ENCODE measurements at regions not wholly inside any gene's neighbourhood (a gene's known extent, or its start where the extent isn't known, plus 50 kb on each side); places are given as distances from the start of the nearest gene placed in this dataset.

GRCh38 chr11:112847568-112847967, 113.7 kb upstream of the NCAM1 start:
- no peak for TF ChIP-seq CTCF (IDR thresholded peaks at IDR 0.05; ENCODE audit: unreplicated experiment)
- Mint-ChIP-seq H3K36me3 (no peaks in the 10 kb centered on the region), H3K27ac (no peak overlapping the region), H3K4me1 (peaks cover 6% of the 10 kb centered on the region), H3K4me3 (no peak overlapping the region), H3K9me3 (peaks cover 4% of the 10 kb centered on the region), H3K27me3 (ENCODE audit: low read depth) (peaks cover 33% of the 10 kb centered on the region)
- DNase-seq (ENCODE audit: low spot score in 2 of 2, unreplicated experiment in 2 of 2), result no peak

- H3K4me1 Mint-ChIP-seq, result peaks cover 19% of the 10 kb centered on the region
- no peak for DNase-seq (ENCODE audit: low spot score in 2 of 2, unreplicated experiment in 2 of 2)
- no peak overlapping the region for H3K27ac Mint-ChIP-seq
- no peak overlapping the region for H3K4me3 Mint-ChIP-seq
- TF ChIP-seq CTCF (IDR thresholded peaks at IDR 0.05; ENCODE audit: unreplicated experiment), result no peak
- H3K27me3 Mint-ChIP-seq (ENCODE audit: low read depth), result peaks cover 60% of the 10 kb centered on the region
- H3K9me3 Mint-ChIP-seq, result peaks cover 4% of the 10 kb centered on the region
- no peaks in the 10 kb centered on the region for H3K36me3 Mint-ChIP-seq
Measured at GRCh38 chr11:112852143-112852866, 108.9 kb upstream of the NCAM1 start.

GRCh38 chr11:112856133-112856532, 105.1 kb upstream of the NCAM1 start:
- Mint-ChIP-seq H3K9me3 (peaks cover 6% of the 10 kb centered on the region), H3K4me3 (no peak overlapping the region), H3K27ac (no peak overlapping the region), H3K4me1 (peaks cover 19% of the 10 kb centered on the region), H3K27me3 (ENCODE audit: low read depth) (peaks cover 62% of the 10 kb centered on the region), H3K36me3 (no peaks in the 10 kb centered on the region)
- TF ChIP-seq CTCF (IDR thresholded peaks at IDR 0.05; ENCODE audit: unreplicated experiment), result no peak
- DNase-seq (ENCODE audit: low spot score in 2 of 2, unreplicated experiment in 2 of 2), result no peak

- peaks cover 6% of the 10 kb centered on the region for H3K9me3 Mint-ChIP-seq
- no peak for DNase-seq (ENCODE audit: low spot score in 2 of 2, unreplicated experiment in 2 of 2)
- H3K27me3 Mint-ChIP-seq (ENCODE audit: low read depth), result peaks cover 58% of the 10 kb centered on the region
- TF ChIP-seq CTCF (IDR thresholded peaks at IDR 0.05; ENCODE audit: unreplicated experiment), result no peak
- H3K4me1 Mint-ChIP-seq, result peaks cover 19% of the 10 kb centered on the region
- no peaks in the 10 kb centered on the region for H3K36me3 Mint-ChIP-seq
- H3K4me3 Mint-ChIP-seq, result no peak overlapping the region
- no peak overlapping the region for H3K27ac Mint-ChIP-seq
Measured at GRCh38 chr11:112856591-112856990, 104.6 kb upstream of the NCAM1 start.

- TF ChIP-seq CTCF (IDR thresholded peaks at IDR 0.05; ENCODE audit: unreplicated experiment), result no peak
- Mint-ChIP-seq H3K9me3 (peaks cover 19% of the 10 kb centered on the region), H3K36me3 (no peaks in the 10 kb centered on the region), H3K4me3 (no peak overlapping the region), H3K4me1 (peaks cover 10% of the 10 kb centered on the region), H3K27me3 (ENCODE audit: low read depth) (peaks cover 51% of the 10 kb centered on the region), H3K27ac (no peak overlapping the region)
- DNase-seq (ENCODE audit: low spot score in 2 of 2, unreplicated experiment in 2 of 2), result no peak
Measured at GRCh38 chr11:112858289-112859023, 102.8 kb upstream of the NCAM1 start.

All from mesothelial cell of epicardium (in vitro differentiated cells).